GM12874 (cell line): ENCODE measurements at regions not wholly inside any gene's neighbourhood (a gene's known extent, or its start where the extent isn't known, plus 50 kb on each side); places are given as distances from the start of the nearest gene placed in this dataset.
A peak's percentile ranks its signal among the peaks of the same experiment; 100 is the strongest.

ENCODE experiments used
- TF ChIP-seq, protein P1 (sequence below): IDR thresholded peaks from 2 replicates; pipeline ENCODE4 v1.5.1; 2011; ENCODE audit warnings: low read depth, mild to moderate bottlenecking, control low read depth, low read length, moderate library complexity; ENCODE audit not compliant: insufficient read depth

DNA sequence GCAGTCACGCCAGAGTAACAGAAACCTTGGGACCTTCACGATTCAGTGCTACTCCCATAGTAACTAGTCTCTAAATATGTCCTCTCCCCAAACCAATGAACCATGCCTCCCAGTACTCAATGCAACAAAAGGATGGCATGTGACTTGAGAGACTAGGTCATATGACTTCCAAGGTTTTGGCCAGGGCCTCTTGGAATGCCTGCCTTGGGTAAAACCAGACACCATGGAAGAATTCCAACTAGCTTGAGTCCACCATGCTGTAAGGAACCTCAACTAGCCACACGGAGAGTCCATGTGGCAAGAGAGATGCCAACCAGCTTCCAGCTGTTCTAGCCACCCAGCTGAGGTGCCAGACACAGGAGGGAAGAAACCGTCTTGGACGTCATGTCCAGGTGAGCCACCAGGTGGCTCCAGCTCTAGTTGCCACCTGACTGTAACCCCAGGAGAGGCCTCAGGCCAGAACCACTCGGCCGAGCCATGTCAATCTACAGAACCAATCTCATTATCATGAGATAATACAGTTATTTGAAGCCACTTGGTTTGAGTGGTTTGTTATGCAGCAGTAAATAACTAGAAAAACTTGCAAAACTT, 115.0 kb downstream of the SYF2 start:
- TF ChIP-seq, protein P1, sequence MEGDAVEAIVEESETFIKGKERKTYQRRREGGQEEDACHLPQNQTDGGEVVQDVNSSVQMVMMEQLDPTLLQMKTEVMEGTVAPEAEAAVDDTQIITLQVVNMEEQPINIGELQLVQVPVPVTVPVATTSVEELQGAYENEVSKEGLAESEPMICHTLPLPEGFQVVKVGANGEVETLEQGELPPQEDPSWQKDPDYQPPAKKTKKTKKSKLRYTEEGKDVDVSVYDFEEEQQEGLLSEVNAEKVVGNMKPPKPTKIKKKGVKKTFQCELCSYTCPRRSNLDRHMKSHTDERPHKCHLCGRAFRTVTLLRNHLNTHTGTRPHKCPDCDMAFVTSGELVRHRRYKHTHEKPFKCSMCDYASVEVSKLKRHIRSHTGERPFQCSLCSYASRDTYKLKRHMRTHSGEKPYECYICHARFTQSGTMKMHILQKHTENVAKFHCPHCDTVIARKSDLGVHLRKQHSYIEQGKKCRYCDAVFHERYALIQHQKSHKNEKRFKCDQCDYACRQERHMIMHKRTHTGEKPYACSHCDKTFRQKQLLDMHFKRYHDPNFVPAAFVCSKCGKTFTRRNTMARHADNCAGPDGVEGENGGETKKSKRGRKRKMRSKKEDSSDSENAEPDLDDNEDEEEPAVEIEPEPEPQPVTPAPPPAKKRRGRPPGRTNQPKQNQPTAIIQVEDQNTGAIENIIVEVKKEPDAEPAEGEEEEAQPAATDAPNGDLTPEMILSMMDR = peak; percentile 57

DNA sequence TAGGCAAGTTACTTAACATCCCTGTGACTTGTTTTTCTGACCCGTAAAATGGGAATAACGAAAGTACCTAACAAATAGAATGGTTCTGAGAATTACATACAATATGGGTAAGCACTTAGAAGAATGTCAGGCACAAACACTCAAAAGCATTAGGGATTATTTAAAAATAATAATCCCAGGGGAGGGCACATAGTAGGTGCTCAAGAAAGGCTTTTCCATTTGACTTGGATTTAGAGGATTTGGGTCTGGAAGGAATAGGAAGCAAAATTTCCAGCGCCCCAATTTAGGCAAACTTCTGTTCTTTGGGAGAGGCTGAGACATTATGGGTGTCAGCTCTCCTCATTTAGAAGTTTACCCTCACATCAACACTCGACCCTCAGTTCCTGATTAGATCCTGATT, 115.5 kb downstream of the SYF2 start:
- TF ChIP-seq, protein P1 = no peak

DNA sequence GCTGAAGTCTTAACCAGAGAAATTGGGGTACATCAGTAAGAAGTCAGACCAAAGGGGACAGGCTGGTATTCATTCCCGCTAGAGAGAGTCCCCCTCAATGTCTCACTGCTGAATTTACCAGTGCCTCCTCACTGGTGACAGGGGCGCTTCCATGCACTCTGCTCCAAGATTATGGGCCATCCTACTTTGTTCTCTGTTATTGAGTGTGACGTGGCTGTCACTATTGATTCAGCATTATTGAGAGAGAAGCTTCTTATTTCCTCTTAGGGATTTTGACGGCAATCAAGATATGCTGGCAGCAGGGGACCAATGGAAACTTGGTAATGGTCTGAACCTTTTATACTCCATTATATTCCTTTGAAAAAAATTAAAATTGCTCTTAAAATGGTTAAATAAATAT, 118.6 kb downstream of the SYF2 start:
- TF ChIP-seq, protein P1 = no peak

DNA sequence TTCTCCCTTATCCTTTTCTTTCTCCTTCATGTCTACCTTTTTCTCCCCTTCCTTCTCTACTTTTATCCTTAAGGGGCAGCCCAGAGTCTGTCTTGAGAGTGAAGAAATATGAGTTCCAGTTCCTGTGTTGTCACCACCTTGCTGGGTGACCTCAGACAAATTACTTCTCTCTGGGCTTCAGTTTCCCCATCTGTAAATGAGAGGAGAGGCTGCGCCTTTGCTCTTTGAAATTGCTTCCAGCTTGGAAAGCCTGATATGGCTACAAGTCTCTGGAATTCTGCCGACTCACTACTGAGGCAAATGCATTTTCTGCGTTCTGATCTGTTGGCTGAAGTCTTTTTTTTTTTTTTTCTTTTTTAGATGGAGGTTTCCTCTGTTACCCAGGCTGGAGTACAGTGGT, 119.2 kb downstream of the SYF2 start:
- TF ChIP-seq, protein P1 = no peak

DNA sequence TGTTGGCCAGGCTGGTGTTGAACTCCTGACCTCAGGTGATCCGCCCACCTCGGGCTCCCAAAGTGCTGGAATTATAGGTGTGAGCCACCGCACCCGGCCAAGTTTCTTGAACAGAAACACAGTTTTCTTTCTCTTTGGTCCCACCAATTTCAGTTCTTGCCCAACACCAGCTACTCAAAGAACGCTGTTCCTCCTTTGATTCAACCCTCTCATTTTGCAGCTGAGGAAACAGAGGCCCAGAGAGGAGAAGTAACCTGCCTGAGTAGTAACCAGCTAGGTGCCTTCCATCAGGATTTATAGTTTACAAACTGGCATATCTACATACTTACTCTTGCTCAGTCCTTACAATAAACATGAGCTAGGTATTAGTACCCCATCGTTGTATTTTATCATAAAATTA, 119.9 kb downstream of the SYF2 start:
- TF ChIP-seq, protein P1 = no peak

DNA sequence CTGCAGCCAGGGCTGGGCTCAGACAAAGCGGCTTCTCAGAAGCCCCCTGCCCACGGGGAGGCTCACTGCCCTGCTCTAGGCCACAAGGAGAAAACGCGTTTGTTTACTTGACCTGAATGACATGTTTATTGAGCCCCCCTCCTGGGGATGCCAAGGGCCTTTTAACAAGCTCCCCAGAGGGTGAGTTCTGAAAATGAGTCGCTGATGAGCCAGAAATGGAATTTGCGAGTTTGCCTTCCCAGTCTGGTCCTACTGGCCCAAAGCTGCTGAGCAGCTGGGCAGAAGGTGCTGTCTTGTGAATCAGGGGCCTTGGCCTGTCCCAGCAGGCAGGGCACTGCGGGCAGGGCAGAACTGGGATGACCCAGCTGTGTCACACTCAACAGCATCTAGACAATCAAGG, 120.6 kb downstream of the SYF2 start:
- TF ChIP-seq, protein P1 = no peak

DNA sequence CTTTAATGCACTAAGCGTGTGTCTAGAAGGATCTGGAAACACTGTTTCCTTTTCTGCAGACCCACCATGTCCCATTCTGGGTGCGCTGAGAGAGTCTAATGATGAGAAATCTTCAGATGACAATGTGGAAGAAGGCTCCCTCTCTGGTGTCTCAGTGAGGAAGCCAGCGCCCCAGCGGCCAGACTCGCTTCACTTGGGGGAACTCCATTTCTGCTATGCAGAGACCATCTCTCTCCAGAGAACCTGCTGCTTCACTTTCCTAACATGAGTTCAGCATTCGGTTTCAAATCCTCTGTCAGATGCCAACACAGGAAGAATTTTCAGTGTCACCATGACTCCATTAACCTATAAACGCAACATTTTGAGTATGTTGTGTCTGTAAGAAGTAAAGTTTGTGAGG, 121.8 kb downstream of the SYF2 start:
- TF ChIP-seq, protein P1 = no peak
